PFSK-1 (cell line): ENCODE measurements at regions not wholly inside any gene's neighbourhood (a gene's known extent, or its start where the extent isn't known, plus 50 kb on each side); places are given as distances from the start of the nearest gene placed in this dataset.

Experiments used
- POLR2AphosphoS5 ChIP-seq: IDR thresholded peaks from 2 replicates; pipeline ENCODE4 v1.6.1; 2012; ENCODE audit warnings: low read depth, mild to moderate bottlenecking, control low read depth, low read length, moderate library complexity
- SIN3A ChIP-seq: IDR thresholded peaks from 2 replicates; pipeline ENCODE4 v1.6.1; 2012; ENCODE audit warnings: mild to moderate bottlenecking, low read length, moderate library complexity, borderline replicate concordance; ENCODE audit not compliant: insufficient read depth
- TAF1 ChIP-seq: IDR thresholded peaks from 2 replicates; pipeline ENCODE4 v1.6.1; 2012; ENCODE audit warnings: low read length, control low read depth, borderline replicate concordance; ENCODE audit not compliant: insufficient read depth
- TF ChIP-seq, protein P1 (sequence below), 2 experiments: IDR thresholded peaks; 2 replicates each; pipeline versions ENCODE4 v1.6.1 to v1.8.0; 2011 to 2012; ENCODE audit warnings: low read depth in 2 of 2, low read length in 2 of 2, control low read depth in 1 of 2, inconsistent platforms in 1 of 2, mild to moderate bottlenecking in 1 of 2, moderate library complexity in 1 of 2; ENCODE audit not compliant: insufficient read depth in 1 of 2

DNA sequence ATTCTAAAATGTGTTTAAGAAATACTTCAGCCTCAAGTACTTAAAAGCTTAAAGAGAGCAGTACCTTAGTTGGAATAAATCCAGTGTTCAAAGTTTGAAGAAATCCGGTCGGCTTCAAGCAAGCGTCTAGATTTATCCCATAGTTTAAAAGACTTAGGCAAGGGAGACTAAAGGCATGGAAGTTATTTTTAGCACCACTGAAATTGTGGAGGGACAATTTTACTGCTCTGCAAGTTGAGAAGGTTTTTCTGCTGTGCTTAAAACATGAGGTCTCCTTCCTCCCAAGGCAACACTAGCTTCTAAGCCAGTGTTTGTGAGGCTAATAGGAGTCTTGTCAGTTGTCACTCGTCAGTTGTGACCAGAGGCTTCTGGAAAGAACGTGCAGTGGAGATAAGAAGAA, 183.5 kb downstream of the MSL3 start:
- no peak for TF ChIP-seq POLR2AphosphoS5
- no peak for TF ChIP-seq SIN3A
- TF ChIP-seq, protein P1, sequence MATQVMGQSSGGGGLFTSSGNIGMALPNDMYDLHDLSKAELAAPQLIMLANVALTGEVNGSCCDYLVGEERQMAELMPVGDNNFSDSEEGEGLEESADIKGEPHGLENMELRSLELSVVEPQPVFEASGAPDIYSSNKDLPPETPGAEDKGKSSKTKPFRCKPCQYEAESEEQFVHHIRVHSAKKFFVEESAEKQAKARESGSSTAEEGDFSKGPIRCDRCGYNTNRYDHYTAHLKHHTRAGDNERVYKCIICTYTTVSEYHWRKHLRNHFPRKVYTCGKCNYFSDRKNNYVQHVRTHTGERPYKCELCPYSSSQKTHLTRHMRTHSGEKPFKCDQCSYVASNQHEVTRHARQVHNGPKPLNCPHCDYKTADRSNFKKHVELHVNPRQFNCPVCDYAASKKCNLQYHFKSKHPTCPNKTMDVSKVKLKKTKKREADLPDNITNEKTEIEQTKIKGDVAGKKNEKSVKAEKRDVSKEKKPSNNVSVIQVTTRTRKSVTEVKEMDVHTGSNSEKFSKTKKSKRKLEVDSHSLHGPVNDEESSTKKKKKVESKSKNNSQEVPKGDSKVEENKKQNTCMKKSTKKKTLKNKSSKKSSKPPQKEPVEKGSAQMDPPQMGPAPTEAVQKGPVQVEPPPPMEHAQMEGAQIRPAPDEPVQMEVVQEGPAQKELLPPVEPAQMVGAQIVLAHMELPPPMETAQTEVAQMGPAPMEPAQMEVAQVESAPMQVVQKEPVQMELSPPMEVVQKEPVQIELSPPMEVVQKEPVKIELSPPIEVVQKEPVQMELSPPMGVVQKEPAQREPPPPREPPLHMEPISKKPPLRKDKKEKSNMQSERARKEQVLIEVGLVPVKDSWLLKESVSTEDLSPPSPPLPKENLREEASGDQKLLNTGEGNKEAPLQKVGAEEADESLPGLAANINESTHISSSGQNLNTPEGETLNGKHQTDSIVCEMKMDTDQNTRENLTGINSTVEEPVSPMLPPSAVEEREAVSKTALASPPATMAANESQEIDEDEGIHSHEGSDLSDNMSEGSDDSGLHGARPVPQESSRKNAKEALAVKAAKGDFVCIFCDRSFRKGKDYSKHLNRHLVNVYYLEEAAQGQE (IDR thresholded peaks at IDR 0.05; ENCODE audit: insufficient read depth in 1 of 2, low read depth in 2 of 2, low read length in 2 of 2) = no peak
- TF ChIP-seq TAF1 = no peak
